Testis (tissue), 2 donors: ENCODE measurements at regions not wholly inside any gene's neighbourhood (a gene's known extent, or its start where the extent isn't known, plus 50 kb on each side); places are given as distances from the start of the nearest gene placed in this dataset.

ENCODE experiments used
- CTCF ChIP-seq, 3 experiments: fragments of 450-650 bp in 2 of 3; fragments of 200-600 bp in 1 of 3; sonication (generic) in 1 of 3; IDR thresholded peaks; one replicate each; pipeline ENCODE4 v1.5.1; 2016 to 2019; ENCODE audit warnings: antibody characterized with exemption in 3 of 3, mild to moderate bottlenecking in 2 of 3, moderate library complexity in 1 of 3
- POLR2A ChIP-seq: fragments of 450-650 bp; IDR thresholded peaks from one replicate; pipeline ENCODE4 v1.6.1; 2017; ENCODE audit warnings: antibody characterized with exemption, mild to moderate bottlenecking, moderate library complexity

GRCh38 chr1:34455121-34455520 lies 278.4 kb downstream of the C1orf94 start:
- TF ChIP-seq POLR2A (no peak), CTCF (IDR thresholded peaks at IDR 0.05) (no peak)
